D341Med (cell line): ENCODE measurements at regions not wholly inside any gene's neighbourhood (a gene's known extent, or its start where the extent isn't known, plus 50 kb on each side); places are given as distances from the start of the nearest gene placed in this dataset.
"Not testable (repeated sequence)": the region's sequence is repeated elsewhere in the genome, so short reads cannot be mapped to it uniquely, and the experiment has no call there.

Experiments
- DNase-seq: peaks from one replicate; pipeline ENCODE4 v3.0.0; 2012; ENCODE audit warnings: low spot score

- DNase-seq = no peak
Measured at GRCh38 chr6:85747093-85747492, 104.4 kb upstream of the SYNCRIP start.

- DNase-seq = no peak
Measured at GRCh38 chr6:85744433-85744970, 101.8 kb upstream of the SYNCRIP start.

GRCh38 chr6:85726206-85726605, 83.5 kb upstream of the SYNCRIP start:
- DNase-seq = no peak

DNA sequence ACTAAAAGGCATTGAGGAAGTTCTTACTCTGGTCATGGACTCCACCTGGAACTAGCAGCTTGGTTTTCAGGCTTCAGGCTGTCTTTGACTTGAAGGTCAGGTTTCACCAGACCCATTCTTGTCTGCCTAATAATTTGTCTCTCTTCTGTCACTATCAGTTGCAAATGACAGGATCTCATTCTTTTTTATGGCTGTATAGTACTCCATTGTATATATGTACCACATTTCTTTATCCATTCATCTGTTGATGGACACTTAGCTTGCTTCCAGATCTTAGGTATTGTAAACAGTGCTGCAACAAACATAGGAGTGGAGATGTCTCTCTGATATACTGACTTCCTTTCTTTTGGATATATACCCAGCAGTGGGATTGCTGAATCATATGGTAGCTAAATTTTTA, 73.1 kb upstream of the SYNCRIP start:
- DNase-seq = no peak

DNA sequence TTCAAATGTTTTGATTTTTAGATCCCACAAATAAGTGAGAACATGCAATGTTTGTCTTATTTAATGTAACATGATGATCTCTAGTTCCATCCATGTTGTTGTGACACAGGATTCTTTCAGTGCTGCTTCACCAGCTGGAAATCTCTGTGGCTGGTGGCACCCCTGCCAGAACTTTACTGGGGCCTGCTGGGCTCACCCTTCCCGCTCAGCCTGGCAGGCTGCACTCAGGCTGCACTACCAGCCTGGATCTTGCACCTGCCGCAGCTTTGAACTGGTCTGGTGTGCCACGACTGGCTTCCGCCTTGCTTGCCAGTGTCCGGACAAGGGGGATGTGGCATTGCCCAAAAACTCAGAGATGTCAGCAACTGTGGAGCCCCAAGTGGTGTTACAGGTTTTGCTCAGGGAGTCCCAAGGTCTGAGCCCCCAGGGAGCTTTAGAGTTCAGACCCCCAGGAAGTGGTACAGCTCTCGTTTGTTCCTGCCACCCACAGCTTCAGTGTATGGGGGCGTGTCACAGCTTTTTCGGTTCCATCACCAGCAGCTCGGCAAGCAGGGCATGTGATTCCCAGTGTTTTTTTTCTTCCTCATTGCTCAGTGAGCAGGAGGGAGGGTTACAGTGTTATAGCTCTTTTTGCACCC, 72.3 kb upstream of the SYNCRIP start:
- DNase-seq = no peak

- DNase-seq = no peak
Measured at GRCh38 chr6:85712346-85712745, 69.7 kb upstream of the SYNCRIP start.

DNA sequence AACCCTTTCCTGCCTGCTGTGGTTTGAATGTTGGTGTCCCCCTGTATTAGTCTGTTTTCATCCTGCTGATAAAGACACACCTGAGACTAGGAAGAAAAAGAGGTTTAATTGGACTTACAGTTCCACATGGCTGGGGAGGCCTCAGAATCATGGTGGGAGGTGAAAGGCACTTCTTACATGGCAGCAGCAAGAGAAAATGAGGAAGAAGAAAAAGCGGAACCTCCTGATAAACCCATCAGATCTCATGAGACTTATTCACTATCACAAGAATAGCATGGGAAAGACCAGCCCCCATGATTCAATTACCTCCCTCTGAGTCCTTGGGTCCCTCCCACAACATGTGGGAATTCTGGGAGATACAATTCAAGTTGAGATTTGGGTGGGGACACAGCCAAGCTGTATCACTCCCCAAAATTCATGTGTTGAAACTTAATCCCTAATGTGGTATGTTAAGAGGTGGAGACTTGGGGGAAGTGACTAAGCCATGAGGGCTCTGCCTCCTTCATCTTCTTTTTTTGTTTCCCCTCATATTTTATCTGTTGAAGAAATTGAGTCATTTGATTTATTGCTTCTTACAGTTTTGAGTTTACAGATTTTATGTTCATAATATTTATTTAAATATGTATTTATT, 64.9 kb upstream of the SYNCRIP start:
- DNase-seq = not testable (repeated sequence)

DNA sequence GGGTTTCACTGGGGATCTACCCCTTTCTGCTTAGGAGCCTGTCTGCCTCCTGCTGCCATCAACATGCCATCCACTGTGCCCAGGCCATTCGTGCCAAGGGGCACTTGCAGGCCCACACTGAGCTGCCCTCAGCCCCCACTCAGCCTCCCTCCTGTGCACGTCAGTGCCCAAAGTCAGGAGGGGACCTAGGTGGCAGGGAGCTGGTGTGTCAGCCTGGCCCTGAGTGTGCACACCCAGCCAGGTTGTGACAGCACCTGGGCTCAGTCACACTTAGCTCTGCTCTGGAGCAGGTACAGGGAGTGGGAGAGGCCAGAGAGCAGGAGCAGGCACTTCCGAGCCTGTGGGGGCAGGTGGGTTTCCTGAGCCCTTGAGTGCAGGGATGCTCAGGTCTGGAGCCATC, 63.6 kb upstream of the SYNCRIP start:
- no peak for DNase-seq

GRCh38 chr6:85705220-85705619, 62.5 kb upstream of the SYNCRIP start:
- DNase-seq = no peak

DNA sequence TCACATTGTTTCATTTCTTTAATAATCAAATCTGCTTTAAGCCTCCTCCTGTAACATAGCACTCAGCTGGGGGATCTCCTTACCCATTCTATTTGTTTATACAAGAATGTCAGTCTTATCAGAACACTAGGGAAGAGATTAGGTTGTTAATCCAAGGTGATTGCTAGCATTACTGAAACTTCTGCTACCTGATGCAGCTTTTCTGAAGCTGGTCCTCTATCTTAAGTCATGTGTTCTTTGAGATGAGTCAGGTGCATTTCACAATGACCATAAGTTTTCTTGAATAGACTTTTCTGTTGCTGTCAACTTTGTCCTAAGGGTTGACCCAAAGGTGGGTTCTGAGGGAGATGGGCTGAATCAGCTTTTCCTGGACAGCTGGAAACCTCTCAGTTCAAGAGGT, 60.7 kb upstream of the SYNCRIP start:
- DNase-seq = no peak
